ENCODE measurements at regions not wholly inside any gene's neighbourhood (a gene's known extent, or its start where the extent isn't known, plus 50 kb on each side); places are given as distances from the start of the nearest gene placed in this dataset.
"Not testable (repeated sequence)": the region's sequence is repeated elsewhere in the genome, so short reads cannot be mapped to it uniquely, and the experiment has no call there.

DNA sequence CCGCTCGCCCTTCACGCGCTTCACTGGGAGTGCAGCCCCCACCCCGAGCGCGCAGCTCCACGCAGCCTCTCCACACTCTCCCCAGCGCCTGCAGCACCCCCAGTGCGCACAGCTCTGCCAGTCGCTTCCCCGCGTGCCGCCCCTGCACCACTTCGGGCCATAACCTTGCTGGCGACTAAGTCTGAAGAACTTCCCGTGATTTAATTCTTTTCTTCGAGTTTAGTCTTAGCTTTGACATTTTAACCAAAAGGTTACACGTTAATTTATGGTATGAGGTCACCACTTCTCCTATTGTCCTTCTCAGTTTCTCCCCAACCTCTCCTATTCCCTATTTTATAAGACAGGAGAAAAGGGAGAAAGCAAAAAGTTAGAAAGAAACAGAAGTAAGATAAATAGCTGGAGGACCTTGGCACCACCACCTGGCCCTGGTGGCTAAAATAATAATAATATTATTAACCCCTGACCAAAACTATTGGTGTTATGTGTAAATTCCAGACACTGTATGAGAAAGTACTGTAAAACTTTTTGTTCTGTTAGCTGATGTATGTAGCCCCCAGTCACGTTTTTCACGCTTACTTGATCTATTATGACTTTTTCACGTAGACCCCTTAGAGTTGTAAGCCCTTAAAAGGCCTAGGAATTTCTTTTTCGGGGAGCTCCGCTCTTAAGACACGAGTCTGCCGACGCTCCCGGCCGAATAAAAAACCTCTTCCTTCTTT, 129.2 kb downstream of the KBTBD2 start:
- DNase-seq, result not testable (repeated sequence)

DNA sequence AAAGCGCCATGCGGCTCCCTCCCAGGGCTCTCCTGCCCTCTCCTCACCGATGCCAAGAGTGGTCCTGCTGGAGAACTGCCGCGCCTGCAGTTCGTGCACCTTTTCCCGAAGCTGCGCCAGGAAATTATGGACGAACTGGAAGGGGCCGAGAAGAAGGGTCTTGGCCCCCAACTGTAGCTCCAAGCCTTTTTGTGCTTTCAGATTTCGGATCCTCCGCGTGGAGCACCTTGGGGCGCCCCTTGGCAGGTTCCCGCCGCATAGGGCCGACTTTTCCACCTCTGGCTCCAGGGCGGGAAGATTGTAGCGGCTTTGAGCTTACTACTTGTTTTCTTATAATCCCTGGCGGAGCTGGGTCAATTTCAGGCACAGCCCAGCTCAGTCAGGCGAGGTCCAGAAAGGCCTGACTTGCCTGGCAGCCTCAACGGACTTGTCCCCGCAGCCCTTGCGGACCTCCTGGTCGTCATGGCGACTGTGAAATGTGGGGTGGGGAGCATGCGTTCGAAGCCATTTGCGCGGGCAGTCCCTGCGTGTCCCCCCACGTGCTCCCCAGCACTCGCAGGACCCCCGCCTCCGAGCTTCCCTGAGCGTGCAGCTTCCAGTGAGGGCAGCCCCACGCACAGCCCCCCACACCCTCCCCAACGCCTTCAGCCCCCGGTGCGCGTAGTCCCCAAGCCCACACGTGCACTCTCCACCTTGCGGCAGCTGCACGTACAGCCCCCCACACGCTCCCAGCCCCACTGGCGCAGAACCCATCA, 129.9 kb downstream of the KBTBD2 start:
- no peak for DNase-seq

GRCh38 chr7:32760755-32761154, 130.8 kb downstream of the KBTBD2 start:
- not testable (repeated sequence) for DNase-seq

DNA sequence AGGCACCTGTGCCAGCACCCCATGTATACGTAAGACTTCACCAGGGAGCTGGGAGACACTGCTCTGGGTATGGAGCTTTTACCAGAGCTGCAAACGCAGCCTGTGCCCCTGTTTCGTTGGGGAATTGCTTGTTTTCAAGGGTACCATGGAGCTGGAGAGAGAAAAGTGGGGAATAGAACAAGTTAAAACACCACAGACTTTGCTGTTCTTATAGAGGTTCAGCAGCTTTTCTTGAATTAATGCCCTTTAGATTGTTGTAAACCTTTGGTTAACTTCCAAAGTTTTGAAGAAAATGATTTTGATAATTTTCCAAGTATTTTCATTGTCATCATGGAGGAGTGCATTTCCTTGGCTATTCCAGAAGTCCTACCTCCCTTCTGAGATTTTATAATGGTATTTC, 131.7 kb downstream of the KBTBD2 start:
- not testable (repeated sequence) for DNase-seq

- not testable (repeated sequence) for DNase-seq
These were observed 137.7 kb downstream of the KBTBD2 start for GRCh38 chr7:32753872-32754271.

- DNase-seq, result not testable (repeated sequence)
These were observed 143.2 kb downstream of the KBTBD2 start for GRCh38 chr7:32748337-32748736.

- DNase-seq, result not testable (repeated sequence)
These were observed 144.0 kb downstream of the KBTBD2 start for GRCh38 chr7:32747443-32748148.

- DNase-seq, result not testable (repeated sequence)
These were observed 149.6 kb downstream of the KBTBD2 start for GRCh38 chr7:32741853-32742476.

GRCh38 chr7:32739749-32740148, 151.8 kb downstream of the KBTBD2 start:
- not testable (repeated sequence) for DNase-seq

DNA sequence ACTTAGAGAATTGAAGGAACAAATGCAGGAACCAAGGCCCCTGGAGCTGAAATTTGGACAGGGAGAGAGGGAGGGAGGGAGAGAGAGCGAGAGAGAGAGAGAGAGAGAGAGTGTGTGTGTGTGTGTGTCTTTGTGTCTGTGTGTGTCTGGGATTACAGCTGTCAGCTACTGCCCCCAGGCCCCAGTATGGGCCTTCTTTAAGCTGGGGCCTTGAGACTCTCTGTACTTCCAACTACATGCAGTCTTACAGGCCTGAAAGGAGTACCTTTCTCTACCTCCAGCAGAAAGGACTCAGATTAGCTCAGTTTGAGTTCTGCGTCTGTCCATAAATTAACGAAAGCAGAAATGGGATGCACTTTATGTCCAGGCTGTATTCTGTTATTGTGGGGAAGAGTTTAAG, 153.2 kb downstream of the KBTBD2 start:
- not testable (repeated sequence) for DNase-seq

DNA sequence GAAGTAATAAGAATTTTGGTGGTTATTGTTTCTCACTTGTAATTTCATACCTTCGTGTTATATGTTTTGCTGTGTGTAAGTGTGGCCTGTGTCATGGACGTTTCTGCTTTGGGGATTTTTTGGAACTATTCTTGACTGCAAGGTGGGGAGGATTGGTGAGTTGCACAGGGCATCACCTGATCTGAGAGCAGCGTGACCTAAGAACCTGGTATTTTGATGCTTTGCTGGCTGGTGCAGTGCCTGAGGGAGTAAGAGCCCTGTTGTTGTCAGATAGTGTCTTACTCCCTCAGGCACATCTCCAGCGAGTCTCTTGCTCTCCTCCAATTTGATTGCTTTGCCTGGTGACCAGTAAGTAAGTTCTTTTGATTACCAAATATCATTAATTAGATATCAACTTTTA, 158.8 kb downstream of the KBTBD2 start:
- not testable (repeated sequence) for DNase-seq

- DNase-seq, result not testable (repeated sequence)
These were observed 162.3 kb downstream of the KBTBD2 start for GRCh38 chr7:32729335-32729675.

- DNase-seq, result peak; percentile 44
These were observed 162.9 kb downstream of the KBTBD2 start for GRCh38 chr7:32728412-32729334.

- DNase-seq, result peak; percentile 13
These were observed 163.8 kb downstream of the KBTBD2 start for GRCh38 chr7:32727483-32728411.

DNA sequence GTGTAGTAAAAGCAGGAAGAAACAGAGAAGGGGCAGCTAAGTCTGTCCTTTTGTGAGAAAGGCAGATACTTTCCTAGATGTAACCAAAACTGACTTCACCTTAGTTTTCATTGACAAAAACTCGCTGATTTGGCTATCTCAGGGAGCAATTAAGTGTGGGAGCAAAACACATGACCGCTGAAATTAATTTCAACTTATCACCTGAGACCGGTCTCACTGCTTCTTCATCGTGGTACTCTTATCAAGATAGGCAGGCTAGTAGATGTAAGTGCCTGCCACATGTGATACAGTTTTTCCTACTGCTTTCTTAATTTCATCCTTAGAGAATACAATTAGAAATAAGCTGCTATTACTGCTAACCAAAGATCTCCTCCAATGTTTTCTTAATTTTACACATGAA, 168.7 kb downstream of the KBTBD2 start:
- not testable (repeated sequence) for DNase-seq

DNA sequence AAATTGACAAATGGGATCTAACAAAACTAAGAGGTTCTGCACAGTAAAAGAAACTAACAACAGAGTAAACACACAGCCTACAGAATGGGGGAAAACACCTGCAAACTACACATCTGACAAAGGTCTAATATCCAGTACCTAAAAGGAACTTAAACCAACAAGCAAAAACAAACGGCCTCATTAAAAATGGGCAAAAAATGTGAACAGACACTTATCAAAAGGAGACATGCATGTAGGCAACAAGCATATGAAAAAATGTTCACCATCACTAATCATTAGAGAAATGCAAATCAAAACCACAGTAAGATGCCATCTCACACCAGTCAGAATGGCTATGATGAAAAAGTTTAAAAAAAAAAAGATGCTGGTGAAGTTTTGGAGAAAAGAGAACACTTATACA, 197.4 kb downstream of the KBTBD2 start:
- no peak for DNase-seq

- not testable (repeated sequence) for DNase-seq
These were observed 196.9 kb downstream of the AVL9 start for GRCh38 chr7:32691965-32692815.

DNA sequence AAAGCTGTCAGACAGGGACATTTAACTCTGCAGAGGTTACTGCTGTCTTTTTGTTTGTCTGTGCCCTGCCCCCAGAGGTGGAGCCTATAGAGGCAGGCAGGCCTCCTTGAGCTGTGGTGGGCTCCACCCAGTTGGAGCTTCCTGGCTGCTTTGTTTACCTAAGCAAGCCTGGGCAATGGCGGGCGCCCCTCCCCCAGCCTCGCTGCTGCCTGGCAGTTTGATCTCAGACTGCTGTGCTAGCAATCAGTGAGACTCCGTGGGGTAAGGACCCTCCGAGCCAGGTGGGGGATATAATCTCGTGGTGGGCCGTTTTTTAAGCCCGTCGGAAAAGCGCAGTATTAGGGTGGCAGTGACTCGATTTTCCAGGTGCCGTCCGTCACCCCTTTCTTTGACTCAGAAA, 192.8 kb downstream of the AVL9 start:
- DNase-seq, result not testable (repeated sequence)

GRCh38 chr7:32681174-32681518, 185.9 kb downstream of the AVL9 start:
- DNase-seq, result no peak
